A673 (cell line): ENCODE measurements at regions not wholly inside any gene's neighbourhood (a gene's known extent, or its start where the extent isn't known, plus 50 kb on each side); places are given as distances from the start of the nearest gene placed in this dataset.

Source experiments
- EZH2 ChIP-seq: fragments of 200-600 bp; sonication (generic); IDR thresholded peaks from 2 replicates; pipeline ENCODE4 v1.6.1; 2017; ENCODE audit warnings: borderline replicate concordance, low read depth, mild to moderate bottlenecking, mixed read lengths, antibody characterized with exemption, low read length; ENCODE audit not compliant: poor library complexity, severe bottlenecking
- TF ChIP-seq, protein P1 (sequence below): fragments of 300-800, 200-600 bp; sonication (generic); conservative IDR thresholded peaks from 2 replicates; pipeline ENCODE4 v1.5.1; 2017; ENCODE audit warnings: low read depth, mild to moderate bottlenecking, antibody characterized with exemption, low read length, moderate library complexity, mixed read lengths

DNA sequence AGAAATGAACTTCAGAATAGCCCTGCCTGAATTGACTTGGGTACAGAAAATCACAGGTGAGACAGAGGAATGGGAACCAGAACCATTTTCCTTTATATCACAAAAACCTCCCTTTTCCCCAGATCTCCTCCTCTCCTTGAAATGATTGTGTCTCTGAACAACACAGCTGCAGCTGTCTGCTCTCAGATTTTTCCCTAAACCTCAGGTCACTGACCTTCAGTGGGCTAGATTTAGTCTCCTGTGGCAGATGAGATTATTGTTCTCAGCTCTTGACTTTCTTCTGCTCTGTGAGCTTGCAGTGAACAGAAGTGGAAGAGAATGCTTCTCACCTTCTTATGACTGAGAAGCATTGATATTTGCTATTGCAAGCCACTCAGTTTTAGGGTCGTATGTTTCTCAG, 92.3 kb upstream of the FAM20A start:
- TF ChIP-seq, protein P1, sequence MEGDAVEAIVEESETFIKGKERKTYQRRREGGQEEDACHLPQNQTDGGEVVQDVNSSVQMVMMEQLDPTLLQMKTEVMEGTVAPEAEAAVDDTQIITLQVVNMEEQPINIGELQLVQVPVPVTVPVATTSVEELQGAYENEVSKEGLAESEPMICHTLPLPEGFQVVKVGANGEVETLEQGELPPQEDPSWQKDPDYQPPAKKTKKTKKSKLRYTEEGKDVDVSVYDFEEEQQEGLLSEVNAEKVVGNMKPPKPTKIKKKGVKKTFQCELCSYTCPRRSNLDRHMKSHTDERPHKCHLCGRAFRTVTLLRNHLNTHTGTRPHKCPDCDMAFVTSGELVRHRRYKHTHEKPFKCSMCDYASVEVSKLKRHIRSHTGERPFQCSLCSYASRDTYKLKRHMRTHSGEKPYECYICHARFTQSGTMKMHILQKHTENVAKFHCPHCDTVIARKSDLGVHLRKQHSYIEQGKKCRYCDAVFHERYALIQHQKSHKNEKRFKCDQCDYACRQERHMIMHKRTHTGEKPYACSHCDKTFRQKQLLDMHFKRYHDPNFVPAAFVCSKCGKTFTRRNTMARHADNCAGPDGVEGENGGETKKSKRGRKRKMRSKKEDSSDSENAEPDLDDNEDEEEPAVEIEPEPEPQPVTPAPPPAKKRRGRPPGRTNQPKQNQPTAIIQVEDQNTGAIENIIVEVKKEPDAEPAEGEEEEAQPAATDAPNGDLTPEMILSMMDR: no peak
- TF ChIP-seq EZH2: no peak
